Tibial artery (tissue), 4 donors: ENCODE measurements at regions not wholly inside any gene's neighbourhood (a gene's known extent, or its start where the extent isn't known, plus 50 kb on each side); places are given as distances from the start of the nearest gene placed in this dataset.

Experiments
- DNase-seq, 2 donors: peaks; one replicate each; pipeline ENCODE4 v3.0.0-alpha.2; 2019
- H3K27ac ChIP-seq, 2 donors: fragments of 200-600 bp; sonication (generic) in 1 of 2; 1 replicate in 1 of 2; 2 replicates in 1 of 2; pipeline ENCODE4 v1.5.1; 2018 to 2019; ENCODE audit warnings: mild to moderate bottlenecking in 1 of 2
- H3K27me3 ChIP-seq, 2 donors: fragments of 200-600 bp; sonication (generic) in 1 of 2; one replicate each; pipeline versions ENCODE4 v1.5.1 to v1.6.0; 2016 to 2019
- H3K36me3 ChIP-seq, 3 donors: fragments of 200-600 bp; sonication (generic) in 2 of 3; one replicate each; pipeline ENCODE4 v1.5.1; 2016 to 2019; ENCODE audit warnings: mild to moderate bottlenecking in 2 of 3
- H3K4me1 ChIP-seq, 4 donors: fragments of 200-600 bp; sonication (generic) in 2 of 4; 1 replicate in 3 of 4; 2 replicates in 1 of 4; pipeline ENCODE4 v1.5.1; 2016 to 2019
- H3K4me3 ChIP-seq, 2 donors: fragments of 200-600 bp; sonication (generic) in 1 of 2; 1 replicate in 1 of 2; 2 replicates in 1 of 2; pipeline ENCODE4 v1.5.1; 2018 to 2019; ENCODE audit warnings: mild to moderate bottlenecking in 2 of 2
- H3K9me3 ChIP-seq, 3 donors: fragments of 200-600 bp; sonication (generic) in 1 of 3; one replicate each; pipeline ENCODE4 v1.5.1; 2016 to 2019
- CTCF ChIP-seq, 2 experiments: fragments of 200-600 bp in 1 of 2; fragments of 450-650 bp in 1 of 2; IDR thresholded peaks; one replicate each; pipeline ENCODE4 v1.5.1; 2017 to 2019; ENCODE audit warnings: antibody characterized with exemption in 2 of 2, mild to moderate bottlenecking in 1 of 2, moderate library complexity in 1 of 2
- intact Hi-C: fragments of 100-400 bp; cut with DNase I; formaldehyde crosslinking; loops from one replicate; pipeline ENCODE4 v1.15.0; 2023; ENCODE audit warnings: low total_unique reads

GRCh38 chrX:40383360-40383759 lies 197.4 kb upstream of the ATP6AP2 start:
- no peaks in the 10 kb centered on the region for H3K4me1 ChIP-seq
- no peaks in the 10 kb centered on the region for H3K9me3 ChIP-seq
- H3K36me3 ChIP-seq, result no peaks in the 10 kb centered on the region
- H3K27me3 ChIP-seq, result no peaks in the 10 kb centered on the region
- DNase-seq, result no peak
- H3K27ac ChIP-seq, result no peak overlapping the region
- H3K4me3 ChIP-seq, result no peak overlapping the region
- intact Hi-C loops, result no loop called here
- TF ChIP-seq CTCF (IDR thresholded peaks at IDR 0.05), result no peak

- TF ChIP-seq CTCF (IDR thresholded peaks at IDR 0.05), result no peak
- Histone ChIP-seq H3K27me3 (no peaks in the 10 kb centered on the region), H3K9me3 (peaks cover 0 to 4% (median 0%) of the 10 kb centered on the region in 3 donors), H3K27ac (no peak overlapping the region), H3K36me3 (no peaks in the 10 kb centered on the region), H3K4me1 (no peaks in the 10 kb centered on the region), H3K4me3 (no peak overlapping the region)
- intact Hi-C loops, result no loop called here
- no peak for DNase-seq
Observed at GRCh38 chrX:40380655-40381488, 199.9 kb upstream of the ATP6AP2 start.

GRCh38 chrX:40377684-40378083 lies 203.1 kb upstream of the ATP6AP2 start:
- no peak for TF ChIP-seq CTCF (IDR thresholded peaks at IDR 0.05)
- intact Hi-C loops, result no loop called here

GRCh38 chrX:40374486-40374885 lies 206.3 kb upstream of the ATP6AP2 start:
- TF ChIP-seq CTCF (IDR thresholded peaks at IDR 0.05), result no peak

More at GRCh38 chrX:40377684-40378083, 203.1 kb upstream of the ATP6AP2 start:
- Histone ChIP-seq H3K36me3 (no peaks in the 10 kb centered on the region), H3K27ac (no peak overlapping the region), H3K4me3 (no peak overlapping the region), H3K4me1 (no peaks in the 10 kb centered on the region), H3K27me3 (no peaks in the 10 kb centered on the region), H3K9me3 (peaks cover 0 to 4% (median 0%) of the 10 kb centered on the region in 3 donors)
- DNase-seq, result no peak

GRCh38 chrX:40373641-40374040 lies 207.1 kb upstream of the ATP6AP2 start:
- H3K9me3 ChIP-seq, result peaks cover 0 to 4% (median 0%) of the 10 kb centered on the region in 3 donors
- no peaks in the 10 kb centered on the region for H3K27me3 ChIP-seq
- H3K36me3 ChIP-seq, result no peaks in the 10 kb centered on the region
- no peaks in the 10 kb centered on the region for H3K4me1 ChIP-seq
- intact Hi-C loops, result no loop called here
- no peak overlapping the region for H3K4me3 ChIP-seq
- H3K27ac ChIP-seq, result no peak overlapping the region
- DNase-seq, result no peak
- no peak for TF ChIP-seq CTCF (IDR thresholded peaks at IDR 0.05)

More at GRCh38 chrX:40374486-40374885, 206.3 kb upstream of the ATP6AP2 start:
- DNase-seq, result no peak
- no peaks in the 10 kb centered on the region for H3K4me1 ChIP-seq
- peaks cover 0 to 4% (median 0%) of the 10 kb centered on the region in 3 donors for H3K9me3 ChIP-seq
- H3K4me3 ChIP-seq, result no peak overlapping the region
- H3K36me3 ChIP-seq, result no peaks in the 10 kb centered on the region
- no peaks in the 10 kb centered on the region for H3K27me3 ChIP-seq
- no peak overlapping the region for H3K27ac ChIP-seq
- intact Hi-C loops, result no loop called here
